MCF 10A (cell line): ENCODE measurements at regions not wholly inside any gene's neighbourhood (a gene's known extent, or its start where the extent isn't known, plus 50 kb on each side); places are given as distances from the start of the nearest gene placed in this dataset.

Experiments used
- BruUV-seq: library from RNA; stranded (reverse); fragments of 400-500 nt; replicated peaks from 2 replicates; lab custom pipeline; 2021; lab: Mats Ljungman, UMichigan
- CTCF ChIA-PET: fragments of 300-600 bp; sonication (Branson Sonifier 250); formaldehyde crosslinking; extraction: SDS; loops from one replicate; lab custom pipeline; 2021; ENCODE audit warnings: antibody characterized with exemption, inconsistent platforms; lab: Yijun Ruan, JAX
- POLR2A ChIA-PET: fragments of 300-600, 350-650 bp; sonication (Branson Sonifier 250); formaldehyde crosslinking; extraction: SDS; loops from one replicate; lab custom pipeline; 2020; ENCODE audit warnings: antibody characterized with exemption, inconsistent platforms; lab: Yijun Ruan, JAX
- DNase-seq: peaks from one replicate; pipeline ENCODE4 v3.0.0-alpha.2; 2018; ENCODE audit not compliant: unreplicated experiment
- H3K27ac Mint-ChIP-seq: one replicate; pipeline ENCODE4 v1.8.0; 2022; ENCODE audit warnings: mild to moderate bottlenecking, low read depth, mixed read lengths; ENCODE audit not compliant: unreplicated experiment
- H3K27me3 Mint-ChIP-seq: one replicate; pipeline ENCODE4 v1.8.0; 2022; ENCODE audit warnings: mixed read lengths; ENCODE audit not compliant: insufficient read depth, unreplicated experiment
- H3K36me3 Mint-ChIP-seq: one replicate; pipeline ENCODE4 v1.8.0; 2022; ENCODE audit warnings: mild to moderate bottlenecking, moderate library complexity, mixed read lengths; ENCODE audit not compliant: insufficient read depth, unreplicated experiment
- H3K4me1 Mint-ChIP-seq: one replicate; pipeline ENCODE4 v1.8.0; 2022; ENCODE audit warnings: mixed read lengths; ENCODE audit not compliant: insufficient read depth, unreplicated experiment
- H3K4me3 Mint-ChIP-seq: one replicate; pipeline ENCODE4 v1.8.0; 2022; ENCODE audit warnings: mild to moderate bottlenecking, moderate library complexity, mixed read lengths; ENCODE audit not compliant: unreplicated experiment
- H3K9me3 Mint-ChIP-seq: one replicate; pipeline ENCODE4 v1.8.0; 2022; ENCODE audit warnings: mixed read lengths; ENCODE audit not compliant: unreplicated experiment
- CTCF ChIP-seq: fragments of 200-600 bp; IDR thresholded peaks from one replicate; pipeline ENCODE4 v1.8.0; 2022; ENCODE audit warnings: antibody characterized with exemption, mild to moderate bottlenecking; ENCODE audit not compliant: unreplicated experiment
- intact Hi-C: fragments of 100-400 bp; cut with micrococcal nuclease; formaldehyde crosslinking; loops from 2 replicates; pipeline ENCODE4 v1.14.1; 2022

DNA sequence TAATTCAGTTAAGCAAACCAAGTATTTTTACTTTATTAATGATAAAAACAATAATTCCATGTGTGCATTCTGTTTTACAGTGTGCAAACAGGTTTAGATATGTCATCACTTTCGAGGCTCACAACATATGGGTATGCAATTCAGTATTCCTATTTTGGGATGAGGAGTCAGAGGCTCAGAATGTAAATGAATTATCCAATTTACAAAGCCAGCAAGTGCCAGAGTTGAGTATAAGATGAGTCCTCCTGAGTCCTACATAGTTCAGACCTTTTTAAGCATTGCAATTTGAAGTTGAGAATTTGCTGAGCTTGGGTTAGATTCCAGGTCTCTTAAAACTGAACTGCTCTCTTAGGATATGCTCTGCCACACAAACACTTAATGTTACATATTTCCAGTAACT lies 424.2 kb upstream of the ROBO2 start:
- BruUV-seq: no TSS peak
- ChIA-PET POLR2A (no interaction called here), CTCF (interaction anchor here (0.5 kb wide), 1 partner anchor 43 kb away, joined by 3 read pairs; no protein-coding TSS in a partner anchor)
- Mint-ChIP-seq H3K27ac (no peak overlapping the region), H3K27me3 (no peaks in the 10 kb centered on the region), H3K9me3 (no peaks in the 10 kb centered on the region), H3K36me3 (no peaks in the 10 kb centered on the region), H3K4me3 (no peak overlapping the region), H3K4me1 (no peaks in the 10 kb centered on the region)
- TF ChIP-seq CTCF: no peak
- intact Hi-C loops: no loop called here
- DNase-seq: no peak

DNA sequence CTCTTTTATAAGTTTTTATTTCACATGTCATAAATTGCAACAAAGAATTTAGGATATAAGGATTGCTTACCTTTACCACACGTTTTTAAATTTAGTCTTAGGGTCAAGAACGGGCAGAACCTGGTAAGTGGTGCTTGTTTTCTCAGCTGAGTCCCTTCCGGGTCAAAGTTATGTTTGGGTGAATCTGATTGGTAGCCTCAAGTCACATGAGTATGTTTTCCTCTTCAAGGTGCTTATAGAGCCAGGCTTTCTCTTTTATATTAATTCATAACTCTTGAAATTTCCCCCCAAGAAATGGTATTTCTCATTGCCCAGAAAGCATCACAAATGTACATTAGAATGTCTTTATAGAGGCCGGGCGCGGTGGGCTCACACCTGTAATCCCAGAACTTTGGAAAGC lies 415.7 kb upstream of the ROBO2 start:
- intact Hi-C loops: no loop called here
- ChIA-PET CTCF (interaction anchor here (0.7 kb wide), 1 partner anchor 15 kb away, joined by 3 read pairs; no protein-coding TSS in a partner anchor), POLR2A (no interaction called here)
- H3K36me3 Mint-ChIP-seq: no peaks in the 10 kb centered on the region
- BruUV-seq: no TSS peak
- peaks cover 30% of the 10 kb centered on the region for H3K27me3 Mint-ChIP-seq
- TF ChIP-seq CTCF: no peak
- no peak overlapping the region for H3K27ac Mint-ChIP-seq
- H3K4me1 Mint-ChIP-seq: no peaks in the 10 kb centered on the region
- no peak overlapping the region for H3K4me3 Mint-ChIP-seq
- DNase-seq: no peak
- H3K9me3 Mint-ChIP-seq: peaks cover 8% of the 10 kb centered on the region

- no peaks in the 10 kb centered on the region for H3K4me1 Mint-ChIP-seq
These were observed 412.7 kb upstream of the ROBO2 start for GRCh38 chr3:76627236-76627635.

DNA sequence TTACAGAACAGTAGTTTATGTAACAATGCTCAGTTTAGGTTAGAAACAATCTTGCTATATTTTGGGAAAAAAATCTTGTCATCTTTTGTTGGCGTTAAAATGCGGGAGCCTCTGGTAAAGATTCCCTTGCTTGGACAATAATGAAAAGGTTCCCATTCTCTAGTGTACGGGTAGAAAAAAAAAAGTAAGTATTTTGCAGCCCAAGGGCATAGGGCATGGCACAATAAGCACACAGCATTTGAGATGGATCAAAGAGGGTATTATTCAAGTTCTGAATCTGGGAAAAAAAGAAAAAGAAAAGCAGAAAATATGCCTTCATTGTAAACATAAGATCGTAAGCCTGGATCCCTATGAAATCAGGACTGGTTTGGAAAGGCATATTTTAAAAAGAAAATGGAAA lies 408.6 kb upstream of the ROBO2 start:
- Mint-ChIP-seq H3K4me1 (no peaks in the 10 kb centered on the region), H3K9me3 (no peaks in the 10 kb centered on the region), H3K27me3 (peaks cover 43% of the 10 kb centered on the region), H3K4me3 (no peak overlapping the region), H3K36me3 (no peaks in the 10 kb centered on the region), H3K27ac (no peak overlapping the region)
- no peak for TF ChIP-seq CTCF
- POLR2A ChIA-PET: no interaction called here
- CTCF ChIA-PET: no interaction called here
- no TSS peak for BruUV-seq
- DNase-seq: no peak
- intact Hi-C loops: no loop called here

More at GRCh38 chr3:76627236-76627635, 412.7 kb upstream of the ROBO2 start:
- POLR2A ChIA-PET: no interaction called here
- CTCF ChIA-PET: no interaction called here
- DNase-seq: no peak
- H3K36me3 Mint-ChIP-seq: no peaks in the 10 kb centered on the region
- peaks cover 8% of the 10 kb centered on the region for H3K9me3 Mint-ChIP-seq
- intact Hi-C loops: no loop called here
- no peak overlapping the region for H3K4me3 Mint-ChIP-seq
- no TSS peak for BruUV-seq
- TF ChIP-seq CTCF: no peak
- H3K27ac Mint-ChIP-seq: no peak overlapping the region
- peaks cover 47% of the 10 kb centered on the region for H3K27me3 Mint-ChIP-seq
